Right renal cortex interstitium (tissue), 3 donors: ENCODE measurements at regions not wholly inside any gene's neighbourhood (a gene's known extent, or its start where the extent isn't known, plus 50 kb on each side); places are given as distances from the start of the nearest gene placed in this dataset.

Experiments
- DNase-seq, 3 donors: peaks; one replicate each; pipeline ENCODE4 v3.0.0-alpha.2; 2013; ENCODE audit warnings: low read depth in 3 of 3, low spot score in 2 of 3

DNA sequence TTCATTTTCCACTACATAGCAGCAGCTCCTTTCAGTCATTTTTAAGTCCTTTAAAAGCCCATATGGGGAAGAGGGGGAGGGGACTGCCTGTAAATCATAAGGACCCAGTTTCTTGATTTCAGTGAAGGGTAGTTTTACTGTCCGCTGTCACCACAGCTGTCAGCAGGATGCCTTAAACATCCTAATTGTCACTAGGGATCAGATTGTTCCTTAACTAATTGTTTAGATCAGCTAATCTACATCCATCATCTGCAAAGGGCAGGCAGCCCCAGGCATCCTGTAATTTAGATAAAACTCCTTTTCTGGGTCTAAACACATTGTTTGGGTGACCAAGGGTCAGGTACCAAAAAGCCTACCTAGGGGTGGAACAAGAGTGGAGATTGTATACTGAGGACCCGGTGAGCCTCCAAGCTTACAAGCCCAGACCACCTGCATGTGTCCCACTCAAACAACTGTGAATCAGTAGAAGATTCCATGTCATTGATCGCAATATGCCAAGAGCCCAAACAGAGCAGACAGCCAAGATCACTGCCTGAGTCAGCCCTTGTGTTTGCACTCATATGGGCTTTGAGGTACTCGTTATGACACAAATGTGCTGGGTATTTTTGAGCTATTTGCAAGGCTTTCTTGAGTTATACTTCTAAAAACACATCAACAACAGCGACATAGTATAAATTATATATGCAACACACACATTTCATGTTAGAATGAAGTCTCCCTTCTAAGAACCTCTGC lies 198.7 kb upstream of the CEP162 start:
- DNase-seq: no peak

DNA sequence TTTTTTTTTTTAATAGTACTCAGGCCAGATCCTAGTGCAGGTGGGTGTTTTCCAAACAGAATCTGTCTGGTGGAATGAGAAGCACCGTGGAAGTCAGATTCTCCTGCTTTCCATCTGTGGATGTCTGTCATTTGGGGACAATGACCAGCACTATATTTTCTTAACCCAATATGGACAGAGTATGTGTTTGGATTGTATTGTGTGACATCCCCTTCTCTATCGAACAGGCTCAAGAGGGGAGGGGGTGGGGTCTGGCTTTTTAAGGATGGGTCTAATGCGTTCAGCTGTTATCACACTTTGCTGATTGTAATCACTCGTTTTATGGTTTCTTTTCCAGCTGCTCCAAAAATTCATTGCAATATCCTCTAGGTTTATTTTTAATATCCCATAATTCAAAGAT lies 197.5 kb upstream of the CEP162 start:
- DNase-seq: no peak

GRCh38 chr6:84422380-84422968 lies 195.0 kb upstream of the CEP162 start:
- peak; percentile 29 to 46 (median 29) for DNase-seq

- no peak for DNase-seq
These were observed 193.6 kb upstream of the CEP162 start for GRCh38 chr6:84421031-84421430.

GRCh38 chr6:84417260-84417659 lies 189.8 kb upstream of the CEP162 start:
- no peak for DNase-seq

DNA sequence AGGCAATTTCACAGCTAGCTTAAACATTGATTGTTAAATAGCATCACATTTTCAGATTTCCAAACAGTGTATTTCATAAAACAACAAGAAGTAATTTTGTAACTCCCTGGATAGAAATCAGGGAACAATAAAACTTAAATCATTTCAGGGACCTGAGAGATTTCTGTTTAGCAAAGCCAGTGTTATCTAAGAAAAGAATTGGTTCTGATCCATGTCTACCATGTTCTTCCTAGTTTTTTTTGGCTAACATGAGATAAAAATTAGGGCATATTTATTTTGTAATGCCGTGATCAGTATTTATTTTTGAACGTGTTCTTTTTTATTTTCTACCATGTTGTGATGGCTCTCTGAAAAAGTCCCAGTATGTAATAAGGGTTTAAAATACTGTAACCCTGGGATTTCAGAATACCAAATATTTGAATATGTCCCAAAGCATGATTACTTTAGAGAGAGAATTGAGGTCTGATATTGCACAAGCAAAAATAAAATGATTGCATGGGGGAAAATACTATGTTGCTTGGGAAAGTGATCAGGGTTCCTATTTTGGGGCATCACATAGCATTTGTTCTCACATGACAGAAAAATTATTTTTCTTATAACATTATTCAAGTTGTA lies 188.7 kb upstream of the CEP162 start:
- DNase-seq: no peak

- DNase-seq: no peak
These were observed 188.1 kb upstream of the CEP162 start for GRCh38 chr6:84415517-84415916.

DNA sequence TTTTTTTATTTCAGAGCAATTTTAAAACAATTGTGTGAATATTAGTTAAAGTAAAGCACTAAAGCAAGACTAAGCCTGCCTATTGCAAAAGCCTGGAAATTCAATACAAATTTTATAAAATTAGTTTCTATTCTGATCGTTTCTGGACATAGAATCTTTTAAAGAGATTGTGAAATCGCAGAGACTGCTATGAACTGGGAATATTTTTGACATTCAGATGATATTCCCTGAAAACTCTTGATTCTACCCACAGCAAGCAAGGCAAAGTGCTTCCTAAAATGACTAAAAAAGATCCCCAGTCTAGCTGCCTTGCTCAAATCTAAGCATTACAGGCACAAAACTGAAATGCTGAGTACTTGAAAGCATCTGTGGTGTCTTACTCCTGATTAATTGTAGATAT lies 187.6 kb upstream of the CEP162 start:
- DNase-seq: no peak

GRCh38 chr6:84414531-84414930 lies 187.1 kb upstream of the CEP162 start:
- no peak for DNase-seq

- no peak for DNase-seq
These were observed 183.7 kb upstream of the CEP162 start for GRCh38 chr6:84411060-84411629.

DNA sequence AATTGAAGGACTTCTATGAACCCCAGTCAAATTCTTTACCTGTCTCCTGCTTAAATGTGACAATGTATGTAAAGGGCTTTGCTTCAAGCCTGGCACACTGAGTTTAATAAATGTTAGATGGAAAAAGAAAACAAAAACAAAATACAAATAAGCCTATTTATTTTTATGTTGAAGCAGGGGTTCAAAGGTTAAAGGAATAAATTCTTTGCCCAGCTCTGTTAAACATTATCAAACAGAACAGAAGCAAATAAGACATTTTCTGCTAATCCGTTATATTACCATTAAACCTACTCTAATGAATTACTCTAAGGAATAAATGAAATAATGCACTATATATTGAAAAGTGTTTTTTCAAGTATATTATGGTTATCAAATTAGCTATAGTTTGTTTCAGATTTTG lies 182.5 kb upstream of the CEP162 start:
- DNase-seq: no peak

GRCh38 chr6:84408028-84408427 lies 180.6 kb upstream of the CEP162 start:
- no peak for DNase-seq

DNA sequence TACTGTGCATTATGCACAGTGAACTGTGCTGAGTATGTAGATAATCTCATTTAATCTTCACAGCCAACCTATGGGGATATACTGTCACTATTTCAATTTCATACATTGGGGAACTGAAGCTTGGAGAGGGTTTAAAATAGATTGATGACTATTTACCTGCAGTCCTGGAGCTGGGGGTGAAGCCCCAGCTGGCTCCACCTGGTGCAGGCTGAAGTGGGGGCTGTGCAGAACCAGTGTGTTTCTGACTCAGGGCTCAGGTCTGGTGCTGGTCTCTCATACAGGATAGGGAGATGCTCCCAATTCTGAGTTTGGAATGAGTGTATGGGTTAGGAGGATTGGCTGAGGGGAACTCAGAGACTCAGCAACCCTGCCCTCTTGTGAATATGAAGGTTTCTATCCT lies 176.1 kb upstream of the CEP162 start:
- DNase-seq: no peak

DNA sequence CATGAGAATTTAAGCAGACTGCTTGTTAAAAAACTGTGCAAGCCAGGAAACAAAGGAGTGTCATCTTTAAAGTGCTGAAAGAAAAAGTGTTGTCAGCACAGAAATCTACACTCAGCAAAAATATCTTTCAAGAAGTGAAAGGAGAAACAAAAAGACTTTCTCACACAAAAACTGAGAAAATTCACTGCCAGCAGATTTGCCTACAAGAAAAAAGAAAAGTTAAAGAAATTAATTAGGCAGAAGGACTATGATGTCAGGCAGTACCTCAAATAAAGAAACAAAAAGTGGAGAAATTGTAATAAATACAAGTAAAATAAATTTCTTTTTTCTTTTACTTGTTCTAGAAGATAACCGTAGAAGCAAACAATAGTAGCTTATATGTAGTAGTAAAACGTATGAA lies 171.6 kb upstream of the CEP162 start:
- no peak for DNase-seq

GRCh38 chr6:84392261-84392660 lies 164.8 kb upstream of the CEP162 start:
- DNase-seq: no peak

- no peak for DNase-seq
These were observed 163.4 kb upstream of the CEP162 start for GRCh38 chr6:84390851-84391250.

DNA sequence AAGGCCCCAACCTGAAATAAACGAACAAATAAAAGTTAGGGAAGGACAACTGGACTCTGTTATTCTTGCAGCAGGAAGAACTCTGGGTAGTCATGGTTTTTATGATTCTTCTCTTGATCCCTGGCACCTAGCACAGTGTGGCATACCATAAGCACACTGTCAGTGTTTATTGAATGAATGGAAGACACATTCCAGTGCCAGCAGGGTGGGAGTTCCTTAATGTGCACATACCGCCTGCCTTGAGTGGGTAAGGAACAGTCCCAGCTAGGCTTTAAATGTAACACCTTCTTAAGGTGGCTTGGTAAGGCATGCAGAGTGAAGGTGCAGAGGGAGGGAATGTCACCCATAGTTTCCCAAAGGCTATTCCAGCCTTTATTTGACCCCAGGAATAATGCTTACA lies 162.9 kb upstream of the CEP162 start:
- no peak for DNase-seq

DNA sequence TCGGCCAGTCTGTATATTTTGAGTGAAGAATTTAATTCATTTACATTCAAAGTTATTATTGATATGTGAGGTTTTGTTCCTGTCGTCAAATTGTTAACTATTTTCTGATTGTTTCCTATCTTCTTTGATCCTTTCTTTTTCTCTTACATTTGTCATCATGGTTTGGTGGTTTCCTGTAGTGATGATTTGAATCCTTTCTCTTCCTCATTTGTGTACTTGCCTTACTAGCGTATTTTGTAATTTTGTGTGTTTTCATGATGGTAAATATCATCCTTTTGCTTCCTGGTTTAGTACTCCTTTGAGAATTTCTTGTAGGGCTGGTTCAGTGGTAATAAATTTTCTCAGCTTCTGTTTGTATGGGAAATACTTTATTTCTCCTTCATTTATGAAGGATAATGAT lies 151.7 kb upstream of the CEP162 start:
- DNase-seq: no peak

- DNase-seq: no peak
These were observed 144.8 kb upstream of the CEP162 start for GRCh38 chr6:84372290-84372689.

DNA sequence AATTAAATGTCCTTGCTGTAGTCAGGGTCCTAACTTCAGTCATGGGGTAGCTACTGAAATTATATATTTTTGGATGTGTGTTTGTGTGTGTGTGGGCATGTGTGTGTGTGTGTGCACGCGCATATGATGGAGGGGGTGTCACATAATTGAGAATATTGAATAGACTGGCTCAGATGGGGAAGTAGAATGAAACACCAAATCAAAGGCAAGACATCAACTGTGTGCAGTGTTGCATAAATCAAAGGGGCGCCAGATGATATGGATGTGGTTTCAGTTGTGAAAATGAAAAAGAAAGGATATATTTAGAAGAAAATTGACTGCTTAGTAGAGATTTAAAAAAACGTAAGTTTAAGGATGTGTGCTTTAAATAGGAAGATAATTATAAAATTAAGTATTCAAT lies 144.2 kb upstream of the CEP162 start:
- DNase-seq: no peak

DNA sequence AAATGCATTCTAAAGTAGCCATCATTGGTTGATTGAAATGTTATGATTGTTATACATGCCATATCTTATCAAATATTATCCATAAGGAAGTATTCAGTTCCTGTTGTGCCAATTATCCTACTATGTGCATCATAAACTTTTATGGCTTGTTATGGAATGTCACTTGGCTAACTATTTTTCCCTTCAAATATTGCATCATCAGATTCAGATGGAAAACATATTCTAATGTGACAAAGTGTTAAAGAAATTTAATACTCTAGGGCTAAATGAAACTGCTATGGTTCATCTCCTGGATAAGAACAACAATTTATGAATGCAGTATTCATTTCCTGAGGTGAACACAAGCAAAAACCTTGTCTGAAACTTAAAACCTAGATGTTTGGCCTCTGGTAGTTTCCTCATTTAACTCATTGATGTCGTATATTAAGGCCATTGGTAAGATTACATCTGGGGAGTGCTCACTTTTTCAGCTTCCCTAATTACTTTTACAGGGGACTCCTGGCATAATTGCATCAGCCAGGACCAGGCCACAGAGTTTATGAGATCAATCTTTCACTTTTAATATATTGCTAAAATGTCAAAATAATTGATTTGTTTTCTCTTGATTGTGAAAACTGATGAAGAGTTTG lies 134.9 kb upstream of the CEP162 start:
- no peak for DNase-seq
